SKM-1 (cell line): ENCODE measurements at regions not wholly inside any gene's neighbourhood (a gene's known extent, or its start where the extent isn't known, plus 50 kb on each side); places are given as distances from the start of the nearest gene placed in this dataset.
"Not testable (repeated sequence)": the region's sequence is repeated elsewhere in the genome, so short reads cannot be mapped to it uniquely, and the experiment has no call there.

Experiments
- DNase-seq: peaks from one replicate; lab custom pipeline; 2025; ENCODE audit not compliant: unreplicated experiment; lab: John Stamatoyannopoulos, UW

DNA sequence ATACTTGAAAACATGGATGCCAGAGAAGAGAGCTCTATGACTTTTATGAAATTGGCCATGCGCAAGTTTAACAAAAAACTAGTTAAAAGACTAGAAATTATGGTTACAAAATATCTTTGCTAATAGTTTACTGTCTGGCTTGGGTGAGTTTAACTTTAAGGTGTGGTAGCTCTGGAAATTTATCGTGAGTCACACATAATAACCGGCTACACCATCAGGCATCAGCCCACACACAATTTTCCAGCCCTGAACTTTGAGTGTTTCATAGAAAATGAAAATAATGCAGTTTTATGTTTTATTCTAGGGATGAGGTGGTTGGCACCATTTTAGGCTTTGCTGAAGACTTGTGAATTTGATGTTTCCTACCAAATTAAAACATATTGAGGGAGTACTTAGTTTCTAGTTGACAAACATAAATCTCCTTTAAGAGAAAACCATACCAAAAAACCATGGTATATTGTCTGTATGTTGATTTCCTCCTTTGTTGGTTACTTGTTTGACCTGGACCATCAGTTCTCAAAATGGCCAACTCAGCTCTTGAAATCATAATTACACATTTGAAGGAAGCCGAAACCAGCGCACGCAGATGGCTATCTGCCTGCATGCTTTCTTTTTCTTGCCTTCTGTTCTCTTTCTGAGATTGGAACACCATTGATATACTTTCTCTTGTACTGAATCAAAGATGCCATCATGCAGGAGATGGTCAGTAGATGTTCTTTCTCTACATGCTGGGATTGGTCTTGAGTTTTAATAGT is 125.1 kb downstream of the AKAP11 start:
- no peak for DNase-seq

GRCh38 chr13:42398533-42398932 is 126.6 kb downstream of the AKAP11 start:
- no peak for DNase-seq

DNA sequence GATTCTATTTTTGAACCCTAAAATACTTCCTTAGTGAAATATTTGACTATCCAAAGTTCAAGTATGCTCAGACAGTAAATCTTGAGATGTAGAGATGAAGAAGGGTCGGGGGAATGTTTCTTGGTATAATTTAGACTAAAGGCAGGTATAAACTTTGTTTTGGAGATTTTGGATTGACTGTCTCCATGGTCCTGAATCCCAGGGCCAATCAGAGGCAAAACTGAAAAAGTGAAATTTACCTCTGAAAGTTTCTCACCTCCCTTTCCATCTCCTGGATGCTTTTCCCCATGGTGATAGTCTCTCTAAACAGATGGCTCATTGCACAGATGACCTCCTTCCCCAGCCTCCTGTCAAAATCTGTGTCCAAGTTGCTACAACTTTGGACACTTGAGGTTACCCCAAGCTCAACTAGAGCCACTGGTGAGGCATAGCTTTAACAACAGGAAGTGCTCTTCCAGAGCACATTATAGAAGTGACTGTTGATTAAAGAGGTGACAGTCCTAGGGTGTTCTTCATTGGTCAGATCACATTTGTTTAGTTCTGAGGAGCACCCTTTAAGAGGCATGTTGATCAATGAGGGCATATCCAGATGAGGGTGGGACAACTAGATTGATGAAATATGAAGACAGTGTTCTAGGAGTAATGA is 128.4 kb downstream of the AKAP11 start:
- no peak for DNase-seq

DNA sequence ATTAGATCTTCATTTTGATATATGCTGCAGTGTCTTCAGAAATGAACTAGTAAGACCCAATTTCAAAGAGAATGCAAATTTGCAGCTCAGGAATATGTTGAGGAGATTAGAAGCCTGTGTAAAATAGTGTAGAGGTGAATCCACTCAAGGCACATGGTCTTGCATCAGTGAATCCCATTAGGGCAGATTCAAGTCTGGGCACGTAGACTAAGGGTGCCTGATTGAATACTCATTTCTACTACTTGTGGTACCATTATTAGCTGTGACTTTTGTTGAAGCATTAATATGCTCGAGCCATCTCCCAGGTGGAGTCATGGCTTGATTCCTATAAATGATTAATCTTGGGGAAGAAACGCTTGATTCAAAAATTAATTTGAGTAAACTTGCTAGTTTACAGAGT is 129.4 kb downstream of the AKAP11 start:
- no peak for DNase-seq

GRCh38 chr13:42405665-42406390 is 133.9 kb downstream of the AKAP11 start:
- no peak for DNase-seq

- no peak for DNase-seq
Measured at GRCh38 chr13:42409075-42409474, 137.1 kb downstream of the AKAP11 start.

- no peak for DNase-seq
Measured at GRCh38 chr13:42409551-42409950, 137.6 kb downstream of the AKAP11 start.

GRCh38 chr13:42412812-42413483 is 141.0 kb downstream of the AKAP11 start:
- no peak for DNase-seq

DNA sequence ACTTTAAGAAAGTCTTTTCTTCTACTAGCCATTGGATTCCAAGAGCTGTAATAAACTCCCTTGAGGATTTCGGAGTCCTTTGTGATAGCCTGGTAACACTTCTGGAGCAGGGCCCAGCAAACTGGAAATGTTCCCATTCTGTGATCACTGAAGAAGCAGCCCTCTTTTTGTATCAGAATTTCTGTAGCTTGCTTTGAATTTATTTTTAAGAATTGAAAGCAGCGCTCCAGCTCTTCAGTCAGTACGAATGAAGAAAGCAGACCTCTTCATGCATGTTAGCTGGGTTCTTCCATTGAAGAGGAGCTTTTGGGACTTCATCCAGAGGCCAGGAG is 141.5 kb downstream of the AKAP11 start:
- DNase-seq: no peak

DNA sequence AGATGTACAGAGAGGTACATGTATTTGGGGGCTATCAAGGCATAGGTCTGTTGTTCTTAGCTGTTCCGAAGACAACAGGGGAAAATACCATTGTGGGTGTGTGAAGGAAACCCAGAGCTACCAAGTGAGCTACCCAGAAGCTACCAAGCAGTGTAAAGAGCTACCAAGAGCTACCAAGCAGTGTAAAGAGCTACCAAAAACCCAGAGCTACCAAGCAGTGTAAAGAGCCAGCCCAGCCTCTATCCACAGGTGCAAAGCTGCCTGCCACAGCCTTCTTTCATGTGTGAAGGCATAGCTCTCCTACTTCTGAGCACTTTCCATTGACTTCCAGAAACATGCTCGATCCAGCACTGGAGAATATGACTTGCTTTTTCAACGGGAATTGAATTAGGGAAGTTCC is 145.7 kb downstream of the AKAP11 start:
- DNase-seq: no peak

DNA sequence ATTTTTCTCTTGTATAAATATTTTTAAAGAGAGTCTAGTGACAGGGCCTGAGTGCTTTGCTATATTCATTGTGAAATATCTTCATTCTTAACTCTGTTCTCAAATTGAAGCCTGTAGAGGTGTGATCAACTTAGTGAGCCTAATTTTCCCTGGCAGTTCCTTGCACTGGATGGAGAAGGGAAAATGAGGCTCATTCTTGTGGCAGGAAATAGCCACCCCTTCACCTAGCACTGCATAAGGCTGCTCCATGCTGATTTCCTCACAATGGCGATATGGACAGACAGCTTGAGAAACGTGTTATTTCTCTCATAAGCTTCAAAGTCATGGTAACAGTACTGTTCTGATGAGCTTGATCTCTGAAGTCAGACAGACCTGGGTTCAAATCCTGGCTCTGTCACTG is 146.2 kb downstream of the AKAP11 start:
- no peak for DNase-seq

DNA sequence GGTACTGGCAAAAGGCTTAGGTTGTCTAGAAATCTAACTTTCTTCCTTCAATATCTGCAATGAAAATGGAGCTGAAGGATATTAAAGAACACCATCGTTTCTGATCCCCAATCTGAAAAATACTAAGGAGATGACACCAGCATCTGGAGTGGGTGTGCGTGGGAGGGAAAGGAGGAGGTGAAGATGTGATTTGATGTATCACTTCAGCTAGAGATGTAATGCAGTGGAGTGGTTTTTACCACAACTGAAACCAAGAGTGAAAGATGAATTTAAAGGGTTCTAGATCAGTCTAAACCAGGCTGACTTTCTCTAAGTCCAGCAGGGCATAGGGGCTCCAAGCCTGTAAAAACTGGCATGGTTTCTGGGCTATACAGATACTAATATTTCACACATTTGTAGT is 148.4 kb downstream of the AKAP11 start:
- no peak for DNase-seq

- DNase-seq: no peak
Measured at GRCh38 chr13:42422681-42423080, 150.7 kb downstream of the AKAP11 start.

DNA sequence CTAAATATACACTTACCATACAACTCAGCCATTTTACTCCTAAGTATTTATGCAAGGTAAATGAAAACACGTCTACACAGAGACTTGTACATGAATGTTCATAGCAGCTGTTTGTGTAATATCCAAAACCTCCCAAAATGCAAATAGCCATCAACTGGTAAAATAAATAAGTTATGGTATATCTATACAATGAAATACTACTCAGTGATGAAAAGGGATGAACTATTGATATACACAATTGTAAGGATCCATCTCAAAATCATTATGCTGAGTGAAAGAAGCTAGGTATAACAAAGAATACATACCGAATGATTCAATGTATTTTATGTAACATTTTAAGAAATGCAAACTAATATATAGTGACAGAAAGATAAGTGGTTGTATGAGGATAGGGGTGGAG is 149.8 kb upstream of the TNFSF11 start:
- no peak for DNase-seq

- no peak for DNase-seq
Measured at GRCh38 chr13:42445354-42445753, 128.6 kb upstream of the TNFSF11 start.

DNA sequence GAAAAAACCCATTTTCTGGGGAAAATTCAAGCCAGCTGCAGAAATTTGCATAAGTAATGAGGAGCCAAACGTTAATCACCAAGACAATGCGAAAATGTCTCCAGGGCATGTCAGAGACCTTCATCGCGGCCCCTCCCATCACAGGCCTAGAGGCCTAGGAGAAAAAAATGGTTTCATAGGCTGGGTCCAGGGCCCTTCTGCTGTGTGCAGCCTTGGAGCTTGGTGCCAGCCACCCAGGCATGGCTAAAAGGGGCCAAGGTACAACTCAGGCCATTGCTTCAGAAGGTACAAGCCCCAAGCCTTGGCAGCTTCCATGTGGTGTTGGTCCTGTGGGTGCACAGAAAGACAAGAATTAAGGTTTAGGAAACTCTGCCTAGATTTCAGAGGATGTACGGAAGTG is 127.4 kb upstream of the TNFSF11 start:
- not testable (repeated sequence) for DNase-seq

GRCh38 chr13:42453091-42453645 is 120.8 kb upstream of the TNFSF11 start:
- no peak for DNase-seq

- no peak for DNase-seq
Measured at GRCh38 chr13:42454749-42455148, 119.2 kb upstream of the TNFSF11 start.

DNA sequence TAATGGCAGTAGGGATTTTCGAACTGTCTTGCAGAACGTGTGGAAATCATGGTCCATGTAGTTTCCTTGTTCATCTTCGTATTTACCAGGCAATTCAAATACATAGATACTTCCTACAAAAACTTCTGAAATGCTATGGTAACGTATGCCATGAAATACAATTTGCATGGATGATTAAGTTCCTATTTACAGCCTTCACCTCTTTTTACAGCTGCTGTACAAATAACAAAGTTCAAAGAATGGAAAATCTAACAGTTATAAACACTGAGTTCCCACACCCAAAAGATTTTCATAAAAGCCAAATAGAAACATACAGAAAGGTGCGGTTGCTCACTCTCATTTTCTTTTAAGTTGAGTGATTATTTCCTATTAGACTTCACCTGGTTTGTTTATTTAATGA is 115.8 kb upstream of the TNFSF11 start:
- no peak for DNase-seq

DNA sequence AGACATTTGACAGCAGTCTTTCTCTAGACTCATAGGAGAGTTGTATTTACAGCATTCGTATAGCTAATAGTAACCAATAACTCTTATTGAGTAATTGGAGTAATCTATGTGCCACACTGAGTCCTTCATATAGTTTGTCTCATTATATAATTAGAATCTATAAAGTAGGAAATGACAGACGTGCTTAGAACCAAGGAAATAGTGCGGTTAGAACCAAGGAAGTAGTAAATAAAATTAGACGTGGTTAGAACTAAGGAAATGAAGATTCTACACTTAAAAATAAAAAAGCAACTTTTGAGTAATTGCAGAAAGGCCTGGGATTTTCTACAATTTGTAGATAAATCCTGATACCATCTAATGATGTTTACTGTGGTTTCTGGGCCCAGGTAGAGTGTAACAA is 107.8 kb upstream of the TNFSF11 start:
- DNase-seq: no peak

- no peak for DNase-seq
Measured at GRCh38 chr13:42466609-42467008, 107.3 kb upstream of the TNFSF11 start.
